Body of pancreas (tissue), 4 donors: ENCODE measurements at regions not wholly inside any gene's neighbourhood (a gene's known extent, or its start where the extent isn't known, plus 50 kb on each side); places are given as distances from the start of the nearest gene placed in this dataset.
"Not testable (repeated sequence)": the region's sequence is repeated elsewhere in the genome, so short reads cannot be mapped to it uniquely, and the experiment has no call there.

ENCODE experiments used
- ATAC-seq: fragments of 150-250 bp; one replicate; pipeline ENCODE4 v1.9.1; 2016
- DNase-seq, 4 donors: peaks; one replicate each; pipeline ENCODE4 v3.0.0-alpha.2; 2019
- H3K27ac ChIP-seq, 4 donors: fragments of 200-600 bp; sonication (generic); 1 replicate in 3 of 4; 2 replicates in 1 of 4; pipeline versions ENCODE4 v1.5.1 to v1.6.1; 2016 to 2019; ENCODE audit warnings: mild to moderate bottlenecking in 1 of 4, mixed read lengths in 1 of 4, moderate library complexity in 1 of 4
- H3K27me3 ChIP-seq, 2 donors: fragments of 200-600 bp; sonication (generic); one replicate each; pipeline ENCODE4 v1.6.0; 2016; ENCODE audit warnings: mild to moderate bottlenecking in 1 of 2
- H3K36me3 ChIP-seq, 2 donors: fragments of 200-600 bp; sonication (generic); replicated peaks in 1 of 2; 2 replicates each; pipeline ENCODE4 v1.5.1; 2016; ENCODE audit warnings: low read depth in 2 of 2; ENCODE audit not compliant: insufficient read depth in 1 of 2
- H3K4me1 ChIP-seq: fragments of 200-600 bp; sonication (generic); one replicate; pipeline ENCODE4 v1.6.0; 2016
- H3K4me3 ChIP-seq, 2 donors: fragments of 200-600 bp; sonication (generic); 1 replicate in 1 of 2; 2 replicates in 1 of 2; pipeline ENCODE4 v1.5.1; 2016 to 2019
- H3K9me3 ChIP-seq, 3 donors: fragments of 200-600 bp; sonication (generic); 1 replicate in 2 of 3; 2 replicates in 1 of 3; pipeline ENCODE4 v1.5.1; 2016
- POLR2A ChIP-seq, 3 donors: fragments of 450-650 bp; IDR thresholded peaks; one replicate each; pipeline ENCODE4 v1.6.1; 2016; ENCODE audit warnings: antibody characterized with exemption in 3 of 3, mild to moderate bottlenecking in 2 of 3
- WGBS, 2 donors: methylation state at CpG; one replicate each; pipeline ENCODE4 v1.1.5; 2017; 5-methylcytosine and 5-hydroxymethylcytosine counted together
- intact Hi-C: fragments of 100-400 bp; cut with DNase I; formaldehyde crosslinking; loops from one replicate; pipeline ENCODE4 v1.15.1; 2023
- TF ChIP-seq, protein P1 (sequence below), 7 experiments: fragments of 450-650 bp in 4 of 7; fragments of 200-600 bp in 3 of 7; sonication (generic) in 3 of 7; IDR thresholded peaks; one replicate each; pipeline ENCODE4 v1.5.1; 2016 to 2019; ENCODE audit warnings: antibody characterized with exemption in 7 of 7

DNA sequence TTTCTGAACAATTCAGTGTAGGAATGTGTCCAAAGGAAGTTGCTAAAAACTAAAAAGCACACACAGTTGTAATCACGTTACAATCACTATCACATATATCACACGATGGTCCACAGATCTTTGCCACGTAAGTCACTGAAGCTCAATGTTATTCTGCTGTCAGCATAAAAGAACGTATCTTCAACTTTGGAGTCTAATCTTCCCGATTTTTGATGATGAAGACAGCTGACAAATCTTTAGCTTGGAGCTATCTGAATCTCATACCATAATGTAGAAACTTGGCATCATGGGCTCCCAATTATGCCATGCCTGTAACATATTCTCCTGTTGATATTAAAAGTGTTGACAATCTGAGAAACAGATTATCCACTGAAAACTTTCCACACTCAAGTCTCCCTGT lies 158.4 kb downstream of the UBE2NL start:
- Histone ChIP-seq H3K27me3 (no peaks in the 10 kb centered on the region), H3K9me3 (no peaks in the 10 kb centered on the region), H3K4me3 (no peak overlapping the region), H3K36me3 (no peaks in the 10 kb centered on the region), H3K27ac (no peak overlapping the region), H3K4me1 (no peaks in the 10 kb centered on the region)
- no peak for DNase-seq
- TF ChIP-seq POLR2A (IDR thresholded peaks at IDR 0.05): no peak
- TF ChIP-seq, protein P1, sequence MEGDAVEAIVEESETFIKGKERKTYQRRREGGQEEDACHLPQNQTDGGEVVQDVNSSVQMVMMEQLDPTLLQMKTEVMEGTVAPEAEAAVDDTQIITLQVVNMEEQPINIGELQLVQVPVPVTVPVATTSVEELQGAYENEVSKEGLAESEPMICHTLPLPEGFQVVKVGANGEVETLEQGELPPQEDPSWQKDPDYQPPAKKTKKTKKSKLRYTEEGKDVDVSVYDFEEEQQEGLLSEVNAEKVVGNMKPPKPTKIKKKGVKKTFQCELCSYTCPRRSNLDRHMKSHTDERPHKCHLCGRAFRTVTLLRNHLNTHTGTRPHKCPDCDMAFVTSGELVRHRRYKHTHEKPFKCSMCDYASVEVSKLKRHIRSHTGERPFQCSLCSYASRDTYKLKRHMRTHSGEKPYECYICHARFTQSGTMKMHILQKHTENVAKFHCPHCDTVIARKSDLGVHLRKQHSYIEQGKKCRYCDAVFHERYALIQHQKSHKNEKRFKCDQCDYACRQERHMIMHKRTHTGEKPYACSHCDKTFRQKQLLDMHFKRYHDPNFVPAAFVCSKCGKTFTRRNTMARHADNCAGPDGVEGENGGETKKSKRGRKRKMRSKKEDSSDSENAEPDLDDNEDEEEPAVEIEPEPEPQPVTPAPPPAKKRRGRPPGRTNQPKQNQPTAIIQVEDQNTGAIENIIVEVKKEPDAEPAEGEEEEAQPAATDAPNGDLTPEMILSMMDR (IDR thresholded peaks at IDR 0.05): no peak
- no peak for ATAC-seq
- 50 to 60% methylated on average over 5 of the region's 5 CpGs for WGBS, 2 donors
- intact Hi-C loops: no loop called here

DNA sequence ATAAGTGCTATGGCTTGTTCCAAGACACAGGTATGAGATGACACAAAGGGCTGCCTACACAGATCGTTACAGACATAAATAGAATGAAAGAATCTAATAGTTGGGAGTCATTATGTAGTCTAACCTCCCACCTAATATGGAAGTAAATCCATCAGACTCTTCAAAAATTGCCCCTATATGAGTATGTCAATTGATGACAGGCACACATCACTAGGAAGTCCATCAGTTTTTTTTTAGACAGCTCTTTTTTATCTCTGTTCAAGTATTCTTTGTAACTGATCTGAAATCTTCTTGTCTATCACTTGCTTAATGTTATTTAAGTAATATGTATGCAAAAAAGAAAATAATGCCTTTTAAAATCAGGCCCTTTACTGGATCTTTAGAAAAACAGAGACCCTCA lies 191.6 kb downstream of the UBE2NL start:
- WGBS, 2 donors: 64 to 90% methylated on average over 1 of the region's 1 CpG
- intact Hi-C loops: no loop called here

DNA sequence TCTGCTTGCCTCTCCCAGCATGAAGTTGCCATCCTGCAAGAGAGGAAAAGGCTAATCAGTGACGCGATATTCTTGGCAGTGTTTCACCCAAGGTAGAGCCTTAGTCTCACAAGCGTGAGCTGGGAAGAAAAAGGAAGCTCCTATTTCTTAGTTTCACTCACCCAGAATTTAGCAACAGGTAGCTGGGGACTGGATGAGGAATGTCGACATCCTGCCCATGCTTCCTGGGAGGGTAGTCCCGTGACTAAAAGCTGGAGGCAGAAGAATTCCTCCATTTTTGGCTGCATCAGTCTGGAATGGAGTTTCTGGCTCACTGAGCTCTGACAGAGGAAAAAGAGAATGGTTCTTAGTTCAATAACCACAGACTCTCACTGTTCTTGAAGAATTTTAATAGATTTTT lies 198.4 kb downstream of the UBE2NL start:
- intact Hi-C loops, ATAC-seq, DNase-seq: not testable (repeated sequence)

More for the DNA sequence above, 191.6 kb downstream of the UBE2NL start:
- Histone ChIP-seq H3K4me3 (no peak overlapping the region), H3K36me3 (no peaks in the 10 kb centered on the region), H3K27ac (no peak overlapping the region), H3K9me3 (no peaks in the 10 kb centered on the region), H3K27me3 (no peaks in the 10 kb centered on the region), H3K4me1 (no peaks in the 10 kb centered on the region)
- ATAC-seq (no peak), DNase-seq (no peak)
- TF ChIP-seq, protein P1 (IDR thresholded peaks at IDR 0.05): no peak
- TF ChIP-seq POLR2A (IDR thresholded peaks at IDR 0.05): no peak

DNA sequence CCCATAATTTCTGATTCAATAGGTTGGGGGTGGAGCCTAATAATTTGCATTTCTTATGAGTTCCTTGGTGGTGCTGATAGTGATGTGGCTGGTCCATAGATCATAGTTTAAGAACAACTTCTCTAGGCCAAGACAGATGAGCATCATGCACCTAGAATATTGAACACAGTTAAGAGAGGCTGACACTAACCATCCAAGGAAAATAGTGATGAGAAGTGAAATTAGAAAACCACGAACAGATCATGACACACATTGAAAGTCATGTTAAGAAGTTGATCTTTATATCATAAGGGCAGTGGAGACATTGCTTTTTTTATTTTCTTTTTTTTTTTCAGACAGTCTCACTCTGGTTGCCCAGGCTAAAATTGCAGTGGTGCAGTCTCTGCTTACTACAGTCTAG lies 205.8 kb downstream of the UBE2NL start:
- H3K27ac ChIP-seq, H3K27me3 ChIP-seq, ATAC-seq, DNase-seq, H3K4me3 ChIP-seq, H3K4me1 ChIP-seq, H3K36me3 ChIP-seq, intact Hi-C loops, H3K9me3 ChIP-seq: not testable (repeated sequence)
- no CpG with 5 or more reads among the region's 1 CpG for WGBS, 2 donors

More for the DNA sequence above, 198.4 kb downstream of the UBE2NL start:
- H3K4me3 ChIP-seq, H3K9me3 ChIP-seq, H3K4me1 ChIP-seq, H3K27ac ChIP-seq, H3K36me3 ChIP-seq, H3K27me3 ChIP-seq: not testable (repeated sequence)
- WGBS, 2 donors: 51 to 82% methylated on average over 2 of the region's 5 CpGs

DNA sequence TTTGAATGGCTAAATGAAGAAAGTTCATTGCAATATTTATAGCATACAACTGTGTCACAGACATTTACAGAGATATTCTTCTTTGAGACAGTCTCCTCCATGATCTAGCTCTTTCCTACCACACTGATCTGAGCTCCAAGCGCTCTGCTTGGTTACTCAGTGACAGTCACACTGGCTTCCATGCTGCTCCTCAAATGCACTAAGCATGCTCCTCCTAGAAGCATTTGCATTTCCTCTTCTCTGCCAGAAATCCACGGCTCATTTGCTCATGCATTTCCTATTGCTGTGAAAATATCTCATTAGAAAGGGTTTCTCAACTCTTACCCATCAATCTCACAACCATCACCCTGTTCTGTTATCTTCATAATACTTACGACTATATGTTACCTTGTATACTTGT lies 208.2 kb downstream of the UBE2NL start:
- intact Hi-C loops: not testable (repeated sequence)

DNA sequence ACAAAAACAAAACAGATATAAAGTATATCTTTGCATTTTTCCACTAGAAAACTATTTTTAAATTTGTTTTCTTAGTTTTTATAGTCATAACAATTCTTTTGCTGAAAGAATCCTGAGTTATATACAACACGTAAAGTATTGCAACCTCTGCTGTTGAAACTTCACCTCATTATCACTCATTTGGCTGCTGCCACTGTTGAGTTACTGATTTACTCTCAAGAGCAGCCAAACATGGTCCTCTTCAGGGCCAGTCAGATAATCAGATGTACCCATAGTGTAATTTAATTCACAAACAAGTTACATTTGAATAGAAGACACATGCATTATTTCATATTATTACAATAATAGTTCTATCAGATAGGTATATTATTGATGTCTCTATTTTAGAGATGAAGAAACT lies 235.6 kb downstream of the UBE2NL start:
- H3K27me3 ChIP-seq, H3K4me1 ChIP-seq, H3K4me3 ChIP-seq, intact Hi-C loops, H3K36me3 ChIP-seq, H3K27ac ChIP-seq, ATAC-seq, H3K9me3 ChIP-seq, DNase-seq: not testable (repeated sequence)
- WGBS, 2 donors: 17% methylated on average over 1 of the region's 1 CpG; no CpG with 5 or more reads in 1 of the 2 donors

More for the DNA sequence above, 208.2 kb downstream of the UBE2NL start:
- not testable (repeated sequence) for H3K27me3 ChIP-seq, H3K9me3 ChIP-seq, ATAC-seq, H3K27ac ChIP-seq, DNase-seq, H3K36me3 ChIP-seq, H3K4me1 ChIP-seq, H3K4me3 ChIP-seq
- WGBS, 2 donors: no CpG with 5 or more reads among the region's 3 CpGs

DNA sequence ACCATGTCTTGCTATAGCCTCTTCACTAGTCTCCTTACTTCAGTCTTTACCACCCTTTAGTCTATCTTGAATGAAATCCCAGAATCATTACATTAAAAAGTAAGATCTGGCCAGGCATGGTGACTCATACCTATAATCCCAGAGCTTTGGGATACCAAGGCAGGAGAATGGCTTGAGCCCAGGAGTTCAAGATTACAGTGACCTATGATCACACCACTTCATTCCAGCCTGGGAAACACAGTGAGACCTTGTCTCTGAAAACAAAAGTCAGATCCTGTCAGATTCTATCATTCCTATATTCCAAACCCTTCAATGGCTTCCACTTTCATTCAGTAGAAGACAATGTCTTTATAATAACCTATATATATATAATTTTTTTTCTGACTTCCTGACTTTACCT lies 237.7 kb downstream of the UBE2NL start:
- H3K4me3 ChIP-seq, intact Hi-C loops, H3K4me1 ChIP-seq, H3K27ac ChIP-seq, H3K36me3 ChIP-seq, DNase-seq, H3K9me3 ChIP-seq, H3K27me3 ChIP-seq, ATAC-seq: not testable (repeated sequence)

DNA sequence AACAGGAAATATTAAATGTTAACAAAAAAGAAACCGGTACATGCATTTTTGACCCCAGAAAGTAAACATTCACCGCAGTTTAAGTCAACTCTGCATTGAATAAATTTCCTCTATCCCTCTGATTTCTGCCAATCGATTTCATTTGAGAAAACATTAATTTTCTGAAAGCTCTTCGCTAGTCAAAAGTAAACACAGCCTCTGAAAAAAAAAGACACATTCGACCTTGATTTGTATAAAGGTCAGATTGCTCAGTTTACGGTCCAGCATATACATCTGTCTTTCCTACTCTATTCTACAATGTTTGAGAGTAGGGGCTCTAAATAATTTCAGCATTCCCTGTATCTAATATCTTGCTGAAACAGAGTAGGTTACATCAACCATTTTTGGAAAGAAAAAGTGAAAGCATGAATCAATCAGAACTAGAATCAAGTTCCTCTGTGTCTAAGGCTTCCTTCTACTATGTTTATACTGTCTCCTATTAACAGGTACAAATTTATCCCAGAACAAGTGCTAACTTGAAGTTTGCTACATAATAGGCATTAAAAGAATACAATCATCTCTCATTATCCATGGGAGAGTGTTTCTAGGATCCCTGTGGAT lies 243.8 kb downstream of the UBE2NL start:
- H3K4me1 ChIP-seq, H3K9me3 ChIP-seq, intact Hi-C loops, H3K36me3 ChIP-seq, H3K4me3 ChIP-seq, ATAC-seq, H3K27me3 ChIP-seq, DNase-seq, H3K27ac ChIP-seq: not testable (repeated sequence)
- WGBS, 2 donors: 5 to 12% methylated on average over 5 to 6 of the region's 6 CpGs

DNA sequence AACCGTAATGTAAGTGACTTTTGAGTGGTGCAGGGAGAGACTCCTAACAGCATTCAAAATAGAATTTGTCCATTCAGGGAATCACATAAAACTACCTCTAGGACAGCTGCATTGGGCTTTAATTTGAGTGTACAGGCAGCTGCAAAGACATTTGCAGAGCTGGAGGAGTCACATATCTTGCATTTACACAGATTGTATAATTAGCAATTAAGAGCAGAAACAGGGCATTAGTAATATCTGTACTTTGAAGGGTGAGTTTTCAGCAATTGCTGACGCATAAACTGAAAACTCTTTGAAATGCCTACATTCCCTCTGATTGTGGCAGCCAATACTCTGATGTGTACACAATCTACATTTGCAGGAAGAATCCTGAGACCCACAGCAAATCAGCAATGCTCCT lies 245.6 kb downstream of the UBE2NL start:
- H3K4me3 ChIP-seq, intact Hi-C loops, H3K27me3 ChIP-seq, DNase-seq, H3K9me3 ChIP-seq, H3K36me3 ChIP-seq, H3K4me1 ChIP-seq, H3K27ac ChIP-seq, ATAC-seq: not testable (repeated sequence)
- WGBS, 2 donors: 71% methylated on average over 1 of the region's 2 CpGs; no CpG with 5 or more reads in 1 of the 2 donors

DNA sequence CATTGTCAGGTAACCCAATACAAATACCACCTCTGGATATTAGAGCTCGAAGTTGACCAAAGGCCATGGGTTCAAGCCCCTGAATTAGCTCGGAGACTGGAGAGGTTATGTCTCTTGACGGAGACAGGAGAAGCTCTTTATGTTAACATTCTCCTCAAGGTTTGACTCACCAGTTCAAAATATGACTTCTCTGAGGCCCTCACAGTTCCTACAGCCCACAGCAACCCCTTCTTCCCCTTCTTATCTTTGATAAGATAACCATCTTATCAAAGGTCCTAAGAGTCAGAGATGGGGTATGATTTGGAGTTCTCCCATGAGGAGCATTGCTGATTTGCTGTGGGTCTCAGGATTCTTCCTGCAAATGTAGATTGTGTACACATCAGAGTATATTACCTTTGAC lies 246.6 kb downstream of the UBE2NL start:
- H3K36me3 ChIP-seq, H3K27me3 ChIP-seq, H3K27ac ChIP-seq, H3K4me1 ChIP-seq, H3K4me3 ChIP-seq, intact Hi-C loops, H3K9me3 ChIP-seq, ATAC-seq, DNase-seq: not testable (repeated sequence)
- no CpG with 5 or more reads among the region's 3 CpGs for WGBS, 2 donors
